AG10803 (cell line): ENCODE measurements at regions not wholly inside any gene's neighbourhood (a gene's known extent, or its start where the extent isn't known, plus 50 kb on each side); places are given as distances from the start of the nearest gene placed in this dataset.
A peak's percentile ranks its signal among the peaks of the same experiment; 100 is the strongest.

Source experiments
- DNase-seq: peaks from one replicate; pipeline ENCODE4 v3.0.0; 2010; ENCODE audit warnings: low read depth
- H3K4me3 ChIP-seq: 2 replicates; pipeline ENCODE4 v1.5.1; 2011; ENCODE audit warnings: mild to moderate bottlenecking, low read length, control low read depth
- CTCF ChIP-seq: conservative IDR thresholded peaks from 2 replicates; pipeline ENCODE4 v1.5.1; 2011; ENCODE audit warnings: mild to moderate bottlenecking, low read length, control low read depth, inconsistent platforms

DNA sequence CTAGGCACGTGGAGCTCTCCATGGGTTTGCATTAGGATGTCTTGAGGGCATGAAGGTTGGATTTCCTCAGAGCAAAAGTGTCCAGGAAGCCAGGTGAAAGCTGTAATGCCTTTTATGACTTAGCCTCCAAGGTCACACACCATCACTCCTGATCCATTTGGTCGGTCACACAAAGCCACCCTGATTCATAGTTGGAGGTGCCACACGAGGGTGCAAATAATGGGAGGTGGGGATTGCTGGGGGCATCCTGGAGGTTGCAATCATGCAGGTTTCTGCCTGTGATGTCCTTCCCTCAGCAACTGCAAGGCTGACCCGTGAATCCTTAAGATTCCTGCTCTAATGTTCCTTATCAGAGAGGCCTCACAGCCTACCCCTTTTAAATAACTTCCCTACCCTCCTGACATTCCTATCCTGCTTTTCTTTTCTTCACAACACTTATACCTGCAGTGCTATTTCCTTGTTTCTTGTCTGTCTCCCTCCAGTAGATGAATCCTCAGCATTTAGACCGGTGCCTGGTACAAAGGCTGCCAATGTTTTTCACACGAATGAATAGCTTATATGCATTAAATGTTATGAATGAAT lies 97.1 kb downstream of the LIPG start:
- DNase-seq: no peak
- TF ChIP-seq CTCF: no peak
- H3K4me3 ChIP-seq: no peak overlapping the region

DNA sequence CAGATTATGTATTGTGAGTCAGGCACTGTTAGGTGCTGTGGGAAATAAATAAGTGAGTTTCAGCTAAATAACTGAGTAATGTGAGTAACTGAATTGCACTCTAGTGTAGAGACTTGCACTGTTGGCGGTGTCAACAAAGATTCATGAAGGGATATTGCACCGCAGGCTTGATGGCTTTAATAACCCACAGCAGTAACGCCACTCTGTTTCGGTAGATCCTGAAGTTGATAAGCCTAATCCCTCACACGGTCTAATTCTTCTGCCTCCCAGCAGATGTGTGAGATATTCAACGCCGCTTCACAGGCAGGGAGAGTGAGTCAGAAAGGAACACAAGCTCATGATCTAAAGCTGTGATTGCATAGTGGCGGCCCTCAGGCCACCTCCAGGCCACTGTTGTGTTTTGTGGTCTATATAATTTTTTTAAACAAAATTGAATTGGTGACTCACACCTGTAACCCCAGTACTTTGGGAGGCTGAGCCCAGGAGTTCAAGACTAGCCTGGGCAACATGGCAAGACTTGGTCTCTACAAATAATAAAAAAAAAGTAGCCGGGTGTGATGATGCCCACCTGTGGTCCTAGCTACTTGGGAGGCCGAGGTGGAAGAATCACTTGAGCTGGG lies 94.3 kb downstream of the LIPG start:
- no peak for TF ChIP-seq CTCF
- H3K4me3 ChIP-seq: no peak overlapping the region
- DNase-seq: peak; percentile 8

DNA sequence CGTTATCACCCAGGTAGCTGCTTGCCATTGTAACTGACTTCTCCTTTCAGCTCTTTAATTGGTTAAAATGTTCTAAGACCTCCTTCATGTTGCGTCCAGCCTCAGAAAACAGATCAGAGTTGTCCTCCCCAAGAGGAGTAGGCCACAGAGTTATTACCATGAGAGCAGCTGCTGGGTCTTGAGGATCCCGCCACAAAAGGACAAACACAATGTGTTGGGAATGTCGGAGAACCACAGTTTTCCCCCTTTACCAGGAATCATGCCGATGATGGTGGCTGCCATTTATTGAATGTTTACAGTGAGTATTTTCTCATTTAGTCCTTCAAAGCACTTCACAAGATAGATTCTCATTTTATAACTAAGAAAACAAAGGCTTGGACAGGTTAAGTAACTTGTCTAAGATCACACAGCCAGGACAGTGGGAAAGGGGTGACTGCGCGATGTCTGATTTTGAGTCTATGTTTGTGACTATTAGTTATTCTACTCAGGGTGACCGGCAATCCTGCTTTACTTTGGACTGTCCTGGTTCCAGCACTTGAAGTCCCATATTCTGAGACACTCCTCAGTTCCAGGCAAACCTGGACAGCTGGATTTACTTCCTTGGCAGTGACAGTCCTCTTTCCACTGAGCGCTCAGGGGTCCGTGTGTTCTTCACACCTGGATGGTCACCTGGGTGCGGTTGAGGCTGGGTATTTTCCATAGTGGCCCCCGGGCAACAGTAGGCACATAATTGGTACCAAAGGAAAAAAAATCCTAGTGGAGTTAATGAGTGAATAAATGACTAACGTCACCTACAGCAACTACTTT lies 93.6 kb downstream of the LIPG start:
- no peak overlapping the region for H3K4me3 ChIP-seq
- DNase-seq: no peak
- TF ChIP-seq CTCF: no peak

- TF ChIP-seq CTCF: no peak
- no peak for DNase-seq
- H3K4me3 ChIP-seq: no peak overlapping the region
Observed at GRCh38 chr18:49654347-49654746, 92.5 kb downstream of the LIPG start.

DNA sequence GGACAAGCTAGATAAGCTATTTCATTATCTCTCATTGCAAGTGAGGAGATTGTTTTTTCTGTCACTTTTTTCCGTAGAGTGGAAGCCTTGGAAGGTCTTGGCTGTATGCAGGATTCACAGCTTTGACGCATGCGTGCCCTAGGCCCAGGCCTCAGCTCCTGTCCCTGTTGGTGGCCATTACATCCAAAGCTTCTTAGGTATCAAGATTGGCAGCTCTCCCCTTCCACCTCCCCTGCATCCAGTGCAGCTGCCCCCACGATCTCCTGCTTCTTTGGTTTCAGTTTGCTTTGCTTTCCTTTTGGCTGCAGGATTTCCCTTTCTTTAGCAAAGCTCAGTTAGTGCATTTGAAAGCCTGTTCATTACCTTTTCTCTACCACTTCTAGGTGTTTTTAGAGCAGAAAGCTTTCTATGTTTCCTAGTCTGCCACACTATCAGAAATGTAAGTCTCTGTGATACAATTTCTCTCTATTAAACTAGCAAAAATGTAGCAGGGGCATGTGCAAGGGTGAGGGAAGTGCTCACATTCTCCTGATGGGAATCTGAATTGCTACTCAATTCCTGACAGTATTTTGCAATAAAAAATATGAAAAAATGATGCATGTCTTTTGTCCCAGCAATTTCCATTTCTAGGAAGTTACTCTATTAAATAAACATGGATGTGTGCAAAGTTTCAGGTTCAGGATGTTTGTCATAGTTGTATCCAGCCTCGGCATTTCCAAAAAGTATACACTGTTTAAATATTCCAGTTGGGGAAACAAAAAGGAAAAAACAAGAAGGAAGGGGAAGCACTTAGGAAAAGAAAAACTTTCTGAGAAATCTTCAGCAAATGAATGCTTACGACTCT lies 91.2 kb downstream of the LIPG start:
- no peak for DNase-seq

GRCh38 chr18:49651033-49651432 lies 89.2 kb downstream of the LIPG start:
- no peak for TF ChIP-seq CTCF
- DNase-seq: no peak
- H3K4me3 ChIP-seq: no peak overlapping the region

More for the DNA sequence above, 91.2 kb downstream of the LIPG start:
- no peak for TF ChIP-seq CTCF
- no peak overlapping the region for H3K4me3 ChIP-seq
